ENCODE measurements at regions not wholly inside any gene's neighbourhood (a gene's known extent, or its start where the extent isn't known, plus 50 kb on each side); places are given as distances from the start of the nearest gene placed in this dataset.

- no peak for TF ChIP-seq POLR2AphosphoS5 (IDR thresholded peaks at IDR 0.05)
- no peak for TF ChIP-seq EP300 (IDR thresholded peaks at IDR 0.05)
- no peak for TF ChIP-seq CTCF (IDR thresholded peaks at IDR 0.05)
- no peak for TF ChIP-seq POLR2A (IDR thresholded peaks at IDR 0.05)
Observed at GRCh38 chr11:109862835-109863234, 230.4 kb upstream of the ZC3H12C start.
